ENCODE measurements at regions not wholly inside any gene's neighbourhood (a gene's known extent, or its start where the extent isn't known, plus 50 kb on each side); places are given as distances from the start of the nearest gene placed in this dataset.

DNA sequence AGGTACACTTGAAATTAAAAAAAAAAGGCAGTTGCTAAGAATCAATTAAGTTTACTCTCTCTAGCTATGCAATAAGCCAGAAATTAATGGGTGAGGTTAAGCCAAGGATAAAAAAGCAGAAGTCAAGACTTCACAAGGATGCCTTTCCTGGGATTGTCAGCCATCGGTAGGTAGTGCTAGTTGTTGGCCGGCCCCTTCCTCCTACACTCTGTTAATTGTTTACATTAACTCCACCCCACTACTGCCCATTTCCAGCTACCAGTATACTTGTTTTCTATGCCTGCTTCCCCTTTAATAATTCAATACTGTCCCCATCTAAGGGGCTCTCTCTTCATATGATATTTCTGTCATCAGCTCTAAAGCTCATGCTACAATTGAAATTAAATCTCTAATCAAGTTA is 461.0 kb downstream of the IPMK start:
- Histone ChIP-seq H3K27ac (replicated peaks) (no peak overlapping the region), H3K4me3 (no peak overlapping the region), H3K36me3 (no peaks in the 10 kb centered on the region), H3K9me3 (replicated peaks) (peaks cover 10% of the 10 kb centered on the region), H3K27me3 (ENCODE audit: low read depth) (no peaks in the 10 kb centered on the region), H3K4me1 (no peaks in the 10 kb centered on the region)
- intact Hi-C loops (cut with micrococcal nuclease), result no loop called here
- DNase-seq, result no peak
- no peak for TF ChIP-seq CTCF (IDR thresholded peaks at IDR 0.05; ENCODE audit: borderline replicate concordance)

- TF ChIP-seq CTCF (IDR thresholded peaks at IDR 0.05; ENCODE audit: borderline replicate concordance), result no peak
- no peak for DNase-seq
- Histone ChIP-seq H3K4me3 (no peak overlapping the region), H3K36me3 (no peaks in the 10 kb centered on the region), H3K27me3 (ENCODE audit: low read depth) (no peaks in the 10 kb centered on the region), H3K9me3 (replicated peaks) (no peaks in the 10 kb centered on the region), H3K4me1 (no peaks in the 10 kb centered on the region), H3K27ac (replicated peaks) (no peak overlapping the region)
- intact Hi-C loops (cut with micrococcal nuclease), result no loop called here
These were observed 468.1 kb downstream of the IPMK start for GRCh38 chr10:57799625-57800024.

GRCh38 chr10:57798830-57799229 is 468.9 kb downstream of the IPMK start:
- Histone ChIP-seq H3K4me3 (no peak overlapping the region), H3K4me1 (no peaks in the 10 kb centered on the region), H3K36me3 (no peaks in the 10 kb centered on the region), H3K27me3 (ENCODE audit: low read depth) (no peaks in the 10 kb centered on the region), H3K27ac (replicated peaks) (no peak overlapping the region), H3K9me3 (replicated peaks) (no peaks in the 10 kb centered on the region)
- no peak for DNase-seq
- intact Hi-C loops (cut with micrococcal nuclease), result no loop called here
- no peak for TF ChIP-seq CTCF (IDR thresholded peaks at IDR 0.05; ENCODE audit: borderline replicate concordance)

- intact Hi-C loops (cut with micrococcal nuclease), result no loop called here
- no peak overlapping the region for H3K4me3 ChIP-seq
- H3K9me3 ChIP-seq (replicated peaks), result no peaks in the 10 kb centered on the region
- no peak for TF ChIP-seq CTCF (IDR thresholded peaks at IDR 0.05; ENCODE audit: borderline replicate concordance)
- no peaks in the 10 kb centered on the region for H3K27me3 ChIP-seq (ENCODE audit: low read depth)
- DNase-seq, result no peak
- no peaks in the 10 kb centered on the region for H3K4me1 ChIP-seq
- no peak overlapping the region for H3K27ac ChIP-seq (replicated peaks)
- H3K36me3 ChIP-seq, result no peaks in the 10 kb centered on the region
These were observed 476.1 kb downstream of the IPMK start for GRCh38 chr10:57791546-57791945.

GRCh38 chr10:57790703-57791102 is 477.0 kb downstream of the IPMK start:
- no peak overlapping the region for H3K4me3 ChIP-seq
- H3K27me3 ChIP-seq (ENCODE audit: low read depth), result no peaks in the 10 kb centered on the region
- DNase-seq, result no peak
- TF ChIP-seq CTCF (IDR thresholded peaks at IDR 0.05; ENCODE audit: borderline replicate concordance), result no peak
- H3K27ac ChIP-seq (replicated peaks), result no peak overlapping the region
- intact Hi-C loops (cut with micrococcal nuclease), result no loop called here
- no peaks in the 10 kb centered on the region for H3K36me3 ChIP-seq
- H3K9me3 ChIP-seq (replicated peaks), result no peaks in the 10 kb centered on the region
- no peaks in the 10 kb centered on the region for H3K4me1 ChIP-seq

- Histone ChIP-seq H3K27ac (replicated peaks) (no peak overlapping the region), H3K4me1 (no peaks in the 10 kb centered on the region), H3K9me3 (replicated peaks) (peaks cover 4% of the 10 kb centered on the region), H3K4me3 (no peak overlapping the region), H3K27me3 (ENCODE audit: low read depth) (no peaks in the 10 kb centered on the region), H3K36me3 (no peaks in the 10 kb centered on the region)
- no peak for TF ChIP-seq CTCF (IDR thresholded peaks at IDR 0.05; ENCODE audit: borderline replicate concordance)
- no peak for DNase-seq
- intact Hi-C loops (cut with micrococcal nuclease), result no loop called here
These were observed 479.6 kb downstream of the IPMK start for GRCh38 chr10:57788117-57788516.

All from left ventricle myocardium inferior (tissue), 1 donor.